ENCODE measurements at regions not wholly inside any gene's neighbourhood (a gene's known extent, or its start where the extent isn't known, plus 50 kb on each side); places are given as distances from the start of the nearest gene placed in this dataset.

GRCh38 chr10:1947464-1948003, 210.2 kb upstream of the ADARB2 start:
- H3K79me2 ChIP-seq (replicated peaks; ENCODE audit: insufficient read depth), result no peaks in the 10 kb centered on the region
- DNase-seq (ENCODE audit: low spot score) (no peak), ATAC-seq (no peak)
- Mint-ChIP-seq H3K9me3 (no peaks in the 10 kb centered on the region; the same call in 2 of the 3 replicates), H3K4me1 (peaks cover 9% of the 10 kb centered on the region), H3K27me3 (ENCODE audit: insufficient read depth, low read depth, poor library complexity) (peaks cover 5% of the 10 kb centered on the region), H3K27ac (no peak overlapping the region), H3K36me3 (ENCODE audit: low read depth) (no peaks in the 10 kb centered on the region; the same call in 2 of the 3 replicates), H3K4me3 (no peak overlapping the region)
- no peak overlapping the region for H3K4me3 ChIP-seq
- H3K27ac ChIP-seq (ENCODE audit: low read depth), result no peak overlapping the region
- H3K27me3 ChIP-seq (ENCODE audit: insufficient read depth), result no peaks in the 10 kb centered on the region
- H2AFZ ChIP-seq, result no peak overlapping the region
- no peaks in the 10 kb centered on the region for H3F3A ChIP-seq (replicated peaks; ENCODE audit: low read depth)
- H3K9me2 ChIP-seq (ENCODE audit: insufficient read depth), result peaks cover 3% of the 10 kb centered on the region; the same call in 1 of the 2 replicates
- no peaks in the 10 kb centered on the region for H4K20me1 ChIP-seq (replicated peaks; ENCODE audit: insufficient read depth)
- H3K36me3 ChIP-seq (ENCODE audit: insufficient read depth), result no peaks in the 10 kb centered on the region
- H3K4me2 ChIP-seq, result no peak overlapping the region
- no peaks in the 10 kb centered on the region for H3K4me1 ChIP-seq (ENCODE audit: insufficient read depth)
- TF ChIP-seq EZH2phosphoT487 (IDR thresholded peaks at IDR 0.05; ENCODE audit: unreplicated experiment) (no peak), ETS1 (IDR thresholded peaks at IDR 0.05) (no peak), JUNB (IDR thresholded peaks at IDR 0.05; ENCODE audit: unreplicated experiment) (no peak), STAT1 (IDR thresholded peaks at IDR 0.05; ENCODE audit: unreplicated experiment) (no peak), ZNF462 (CRISPR knock-in tag; IDR thresholded peaks at IDR 0.05) (no peak), CREB1 (CRISPR knock-in tag; IDR thresholded peaks at IDR 0.05; ENCODE audit: low read depth) (no peak), ZNF331 (CRISPR knock-in tag; IDR thresholded peaks at IDR 0.05; ENCODE audit: low read depth) (no peak), NANOG (IDR thresholded peaks at IDR 0.05; ENCODE audit: borderline replicate concordance) (no peak), EZH2 (IDR thresholded peaks at IDR 0.05; ENCODE audit: low read depth, unreplicated experiment) (no peak), POLR2AphosphoS5 (IDR thresholded peaks at IDR 0.05; ENCODE audit: low read depth) (no peak), REST (IDR thresholded peaks at IDR 0.05; ENCODE audit: unreplicated experiment) (no peak), ZNF114 (CRISPR knock-in tag; IDR thresholded peaks at IDR 0.05) (no peak), CTCF (conservative IDR thresholded peaks at IDR 0.05; ENCODE audit: low read depth in 2 of 2) (no peak)
